ENCODE measurements at regions not wholly inside any gene's neighbourhood (a gene's known extent, or its start where the extent isn't known, plus 50 kb on each side); places are given as distances from the start of the nearest gene placed in this dataset.

DNA sequence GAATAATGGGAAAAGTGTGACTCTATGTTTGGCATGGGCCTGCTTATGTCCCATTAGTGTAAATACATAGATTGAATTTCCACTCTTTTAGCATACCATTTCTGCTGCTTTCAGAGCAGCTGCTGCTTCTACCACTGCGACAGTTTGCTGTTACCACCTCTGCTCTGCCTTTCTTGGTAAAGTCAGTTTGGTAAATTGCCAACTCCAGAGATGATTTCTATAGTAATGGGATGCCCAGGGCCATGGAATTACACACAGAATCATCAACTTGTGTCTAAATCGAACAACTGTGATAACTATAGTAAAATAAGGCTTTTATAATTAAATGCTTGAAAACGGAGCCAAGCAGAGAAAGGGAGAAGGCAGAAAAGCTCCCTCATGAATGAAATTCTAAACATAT is 168.4 kb upstream of the VEPH1 start:
- H2BK20ac ChIP-seq (ENCODE audit: low read length), result no peak overlapping the region
- H3K18ac ChIP-seq (ENCODE audit: extremely low read depth, low read length), result no peak overlapping the region
- ChIA-PET CTCF (ENCODE audit: partially characterized antibody) (no interaction called here), POLR2A (ENCODE audit: partially characterized antibody) (no interaction called here)
- FAIRE-seq (no peak), DNase-seq (ENCODE audit: low read depth in 1 of 2, low spot score in 2 of 2) (no peak)
- no peak overlapping the region for H2BK5ac ChIP-seq (ENCODE audit: low read depth, low read length)
- H4K5ac ChIP-seq (ENCODE audit: insufficient read length, low read depth, low read length), result no peak overlapping the region
- H3K27me3 ChIP-seq (replicated peaks in 1 of 4; ENCODE audit: control insufficient read depth in 3 of 4, extremely low read depth in 1 of 4, insufficient read depth in 3 of 4, low read length in 3 of 4), result no peaks in the 10 kb centered on the region
- no peaks in the 10 kb centered on the region for H3K36me3 ChIP-seq (ENCODE audit: control insufficient read depth in 2 of 4, insufficient read depth in 4 of 4, low read length in 3 of 4)
- H3K9me3 ChIP-seq (ENCODE audit: insufficient read depth in 2 of 2, low read depth in 1 of 2, low read length in 1 of 2), result no peaks in the 10 kb centered on the region
- H2AFZ ChIP-seq (ENCODE audit: low read length), result no peak overlapping the region
- H3K4ac ChIP-seq (replicated peaks; ENCODE audit: insufficient read length, low read depth, low read length), result no peak overlapping the region
- H4K8ac ChIP-seq (ENCODE audit: extremely low read depth, insufficient read depth, low read length), result no peak overlapping the region
- no peaks in the 10 kb centered on the region for H3K4me1 ChIP-seq (replicated peaks in 1 of 4; ENCODE audit: control insufficient read depth in 3 of 4, insufficient read depth in 4 of 4, low read length in 3 of 4)
- no peak overlapping the region for H2AK5ac ChIP-seq (ENCODE audit: low read depth, low read length)
- no peak overlapping the region for H3K9ac ChIP-seq (replicated peaks in 1 of 4; ENCODE audit: extremely low read depth in 1 of 4, low read depth in 3 of 4, low read length in 3 of 4)
- peaks cover 0 to 1% of the 10 kb centered on the region in 2 experiments for H4K20me1 ChIP-seq (replicated peaks in 1 of 2; ENCODE audit: control insufficient read depth in 1 of 2, insufficient read depth in 2 of 2, low read length in 2 of 2)
- no peak overlapping the region for H3K4me2 ChIP-seq (ENCODE audit: insufficient read depth in 1 of 2, low read depth in 2 of 2, low read length in 2 of 2)
- H3K14ac ChIP-seq (ENCODE audit: insufficient read length), result no peak overlapping the region
- H4K91ac ChIP-seq (replicated peaks; ENCODE audit: insufficient read length, low read length), result no peak overlapping the region
- no peak for TF ChIP-seq EZH2 (IDR thresholded peaks at IDR 0.05; ENCODE audit: low read depth, low read length, severe bottlenecking)
- TF ChIP-seq, protein P1, sequence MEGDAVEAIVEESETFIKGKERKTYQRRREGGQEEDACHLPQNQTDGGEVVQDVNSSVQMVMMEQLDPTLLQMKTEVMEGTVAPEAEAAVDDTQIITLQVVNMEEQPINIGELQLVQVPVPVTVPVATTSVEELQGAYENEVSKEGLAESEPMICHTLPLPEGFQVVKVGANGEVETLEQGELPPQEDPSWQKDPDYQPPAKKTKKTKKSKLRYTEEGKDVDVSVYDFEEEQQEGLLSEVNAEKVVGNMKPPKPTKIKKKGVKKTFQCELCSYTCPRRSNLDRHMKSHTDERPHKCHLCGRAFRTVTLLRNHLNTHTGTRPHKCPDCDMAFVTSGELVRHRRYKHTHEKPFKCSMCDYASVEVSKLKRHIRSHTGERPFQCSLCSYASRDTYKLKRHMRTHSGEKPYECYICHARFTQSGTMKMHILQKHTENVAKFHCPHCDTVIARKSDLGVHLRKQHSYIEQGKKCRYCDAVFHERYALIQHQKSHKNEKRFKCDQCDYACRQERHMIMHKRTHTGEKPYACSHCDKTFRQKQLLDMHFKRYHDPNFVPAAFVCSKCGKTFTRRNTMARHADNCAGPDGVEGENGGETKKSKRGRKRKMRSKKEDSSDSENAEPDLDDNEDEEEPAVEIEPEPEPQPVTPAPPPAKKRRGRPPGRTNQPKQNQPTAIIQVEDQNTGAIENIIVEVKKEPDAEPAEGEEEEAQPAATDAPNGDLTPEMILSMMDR (IDR thresholded peaks at IDR 0.05; ENCODE audit: control extremely low read depth in 1 of 3, insufficient read depth in 1 of 3, low read depth in 1 of 3, low read length in 3 of 3), result no peak
- no peak overlapping the region for H2BK120ac ChIP-seq (replicated peaks; ENCODE audit: low read depth, low read length)
- H3K23ac ChIP-seq (ENCODE audit: insufficient read length), result no peak overlapping the region
- H3K27ac ChIP-seq (ENCODE audit: low read depth, low read length), result no peak overlapping the region
- H3K56ac ChIP-seq (replicated peaks; ENCODE audit: insufficient read length, low read depth, low read length), result no peak overlapping the region
- no peaks in the 10 kb centered on the region for H3K23me2 ChIP-seq (ENCODE audit: low read depth, low read length)
- WGBS, 2 experiments (ENCODE audit: extremely low coverage in 1 of 2, insufficient coverage in 1 of 2, insufficient read length in 1 of 2, insufficient replicate concordance in 2 of 2, low coverage in 1 of 2, low lambda C conversion rate in 2 of 2, missing lambda C conversion rate in 1 of 2), result 84% methylated on average over 3 of the region's 3 CpGs; no CpG with 5 or more reads in 1 of the 2 experiments
- no peak overlapping the region for H3K4me3 ChIP-seq (ENCODE audit: extremely low read depth in 1 of 4, insufficient read depth in 2 of 4, low read depth in 3 of 4, low read length in 4 of 4)
- H3K79me2 ChIP-seq (ENCODE audit: control insufficient read depth in 1 of 2, insufficient read depth in 2 of 2, low read length in 2 of 2), result no peaks in the 10 kb centered on the region
- H2BK12ac ChIP-seq (ENCODE audit: low read depth, low read length), result no peak overlapping the region
- no peak overlapping the region for H2BK15ac ChIP-seq (ENCODE audit: low read length)
- no peaks in the 10 kb centered on the region for H3K79me1 ChIP-seq (ENCODE audit: low read depth, low read length)
